HG02981 (cell line): ENCODE measurements at regions not wholly inside any gene's neighbourhood (a gene's known extent, or its start where the extent isn't known, plus 50 kb on each side); places are given as distances from the start of the nearest gene placed in this dataset.

ENCODE experiments used
- ATAC-seq: cut with Tn5 transposase; IDR thresholded peaks from one replicate; pipeline ENCODE4 v1.9.1; 2021; ENCODE audit warnings: mild to moderate bottlenecking, moderate library complexity; ENCODE audit not compliant: unreplicated experiment

DNA sequence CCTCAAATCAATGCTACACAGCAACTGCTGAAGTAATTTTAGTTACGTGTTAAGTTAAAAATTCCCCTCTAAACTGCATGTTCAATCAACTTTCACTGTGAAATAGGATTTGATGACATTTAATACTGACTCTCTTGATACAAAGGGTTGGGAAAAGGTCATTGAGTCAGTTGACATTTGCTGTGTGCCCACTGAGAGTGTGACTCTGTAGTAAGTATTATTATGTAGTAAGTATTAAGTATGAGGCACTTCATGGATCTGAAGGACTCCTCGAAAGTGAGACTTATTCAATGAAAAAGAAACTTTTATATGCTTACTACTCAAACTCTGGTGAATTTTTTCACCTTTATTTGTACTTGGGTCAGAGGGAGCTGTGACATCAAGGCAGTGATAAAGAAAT lies 83.1 kb upstream of the S1PR1 start:
- no peak for ATAC-seq

DNA sequence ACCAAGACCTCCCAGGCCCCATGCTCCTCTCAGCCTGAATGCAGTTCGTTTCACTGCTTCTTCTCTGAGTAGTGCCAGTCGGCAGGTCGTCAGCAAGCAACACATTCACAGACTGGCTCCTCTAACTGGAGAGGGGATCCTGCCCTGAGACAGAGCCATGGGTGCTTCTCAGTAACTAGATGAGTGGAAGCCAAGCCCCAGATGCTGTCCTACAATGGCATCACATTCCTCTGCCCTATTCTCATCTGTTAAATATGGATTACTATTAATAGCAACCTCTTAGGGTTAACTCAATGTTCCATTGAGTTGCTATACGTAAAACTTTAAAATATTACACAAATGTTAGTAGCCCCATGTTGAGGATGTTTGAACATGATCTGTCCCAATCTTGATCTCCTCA lies 84.2 kb upstream of the S1PR1 start:
- ATAC-seq = no peak

DNA sequence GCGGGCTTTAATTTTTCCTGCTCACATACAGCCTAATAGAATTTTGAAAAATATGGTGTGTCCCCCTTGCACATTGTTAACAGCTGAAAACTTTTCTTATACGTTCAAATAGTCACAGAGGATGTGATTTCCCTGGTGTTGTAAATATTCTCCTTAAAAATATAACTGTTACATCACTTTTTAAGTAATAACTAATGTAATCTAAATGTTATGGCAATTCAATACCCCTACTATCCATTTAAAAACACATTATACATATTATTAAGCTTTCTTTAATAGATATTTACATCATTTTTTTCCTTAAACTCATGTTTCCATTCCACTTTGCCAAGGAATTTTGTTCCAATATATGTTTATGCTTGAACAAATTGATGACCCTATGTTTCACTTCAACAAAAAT lies 85.5 kb upstream of the S1PR1 start:
- ATAC-seq = no peak

DNA sequence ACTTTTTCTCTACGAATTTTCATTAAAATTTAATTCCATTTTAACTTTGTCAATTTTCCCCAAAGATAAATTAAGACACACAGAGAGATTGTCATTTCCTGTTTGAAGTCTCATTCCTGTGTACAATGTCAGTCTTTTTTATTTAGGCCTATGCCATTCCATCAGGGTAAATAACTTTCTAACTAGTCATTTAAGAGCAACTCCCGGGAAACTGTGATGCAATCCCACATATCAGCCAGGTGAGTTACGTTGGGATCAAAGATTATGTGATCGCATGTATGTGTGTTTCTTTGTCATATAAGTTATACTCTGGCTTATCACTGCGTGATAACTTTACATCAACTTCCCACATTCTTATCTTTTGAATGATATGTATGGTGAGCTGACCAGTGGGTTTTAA lies 86.1 kb upstream of the S1PR1 start:
- ATAC-seq = no peak

DNA sequence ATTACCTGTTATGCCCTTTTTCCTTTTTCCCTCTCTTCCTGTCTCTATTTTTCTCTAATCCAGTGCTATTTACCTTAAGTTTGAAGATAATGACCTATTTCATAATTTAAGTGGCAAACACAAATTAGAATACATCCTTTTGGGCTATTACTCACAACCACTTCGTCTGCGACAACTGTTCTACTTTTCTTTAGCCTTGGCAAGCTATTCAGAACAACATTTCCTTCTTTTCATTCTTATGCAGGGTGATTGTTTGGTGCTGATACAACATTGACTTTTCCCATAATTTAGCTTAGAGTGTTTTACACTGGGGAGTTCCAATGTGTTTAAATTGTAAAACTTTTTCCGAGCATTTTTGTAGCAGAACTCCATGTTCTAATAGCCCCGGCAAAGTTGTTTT lies 86.6 kb upstream of the S1PR1 start:
- ATAC-seq = no peak

DNA sequence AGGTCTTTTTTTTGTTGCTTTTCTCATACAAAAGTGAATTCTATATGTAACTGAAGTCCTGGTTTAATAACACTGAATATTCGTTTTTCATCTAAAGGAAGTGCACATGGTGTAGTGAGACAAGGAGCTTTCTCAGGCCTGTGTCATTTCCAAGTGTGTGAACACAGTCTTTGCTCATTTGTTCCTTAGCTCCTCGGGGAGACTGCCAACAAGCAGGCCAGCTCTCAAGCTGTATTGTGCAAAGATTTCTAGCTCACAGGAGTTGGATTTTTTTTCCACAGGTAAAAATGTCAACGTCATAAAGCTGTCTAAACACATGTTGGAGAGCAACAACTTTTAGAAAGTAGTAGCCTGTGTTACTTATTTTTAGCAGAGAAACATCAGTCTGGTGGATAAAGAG lies 87.8 kb upstream of the S1PR1 start:
- no peak for ATAC-seq

DNA sequence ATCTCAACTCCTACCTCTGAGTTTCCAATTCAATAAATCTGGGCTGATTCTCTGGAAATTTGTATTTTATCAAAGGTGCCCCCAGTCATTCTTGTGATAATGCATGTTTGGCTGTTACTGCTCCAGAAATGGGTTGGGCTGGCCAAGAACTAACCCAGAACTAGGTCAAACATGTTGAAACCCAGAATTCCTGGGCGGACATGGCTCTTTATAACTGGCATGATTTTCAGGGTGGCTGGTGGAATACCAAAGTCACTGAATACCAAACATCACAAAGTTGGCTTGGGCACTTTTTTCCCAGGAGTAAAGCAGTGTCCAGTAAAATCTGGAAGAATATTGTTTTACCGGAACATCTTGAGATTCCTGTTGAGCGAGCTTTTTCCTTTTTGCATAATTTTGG lies 89.4 kb upstream of the S1PR1 start:
- no peak for ATAC-seq

DNA sequence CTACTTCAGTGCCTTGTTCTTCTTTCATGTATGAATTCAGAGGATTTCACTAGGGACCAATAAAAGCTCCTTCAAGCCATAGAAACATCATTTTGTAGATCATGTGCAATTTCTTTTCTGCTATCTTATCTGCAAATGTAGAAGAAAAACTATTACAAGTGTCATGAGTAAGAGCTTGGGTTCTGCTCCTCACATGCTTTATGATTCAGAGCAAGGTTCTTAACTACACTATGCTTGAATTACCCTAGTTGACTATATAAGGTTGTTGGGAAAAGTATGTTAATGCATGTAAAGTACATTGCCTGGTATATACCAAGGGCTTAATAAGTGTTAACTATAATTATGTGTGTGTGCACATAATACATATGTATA lies 91.4 kb upstream of the S1PR1 start:
- no peak for ATAC-seq

DNA sequence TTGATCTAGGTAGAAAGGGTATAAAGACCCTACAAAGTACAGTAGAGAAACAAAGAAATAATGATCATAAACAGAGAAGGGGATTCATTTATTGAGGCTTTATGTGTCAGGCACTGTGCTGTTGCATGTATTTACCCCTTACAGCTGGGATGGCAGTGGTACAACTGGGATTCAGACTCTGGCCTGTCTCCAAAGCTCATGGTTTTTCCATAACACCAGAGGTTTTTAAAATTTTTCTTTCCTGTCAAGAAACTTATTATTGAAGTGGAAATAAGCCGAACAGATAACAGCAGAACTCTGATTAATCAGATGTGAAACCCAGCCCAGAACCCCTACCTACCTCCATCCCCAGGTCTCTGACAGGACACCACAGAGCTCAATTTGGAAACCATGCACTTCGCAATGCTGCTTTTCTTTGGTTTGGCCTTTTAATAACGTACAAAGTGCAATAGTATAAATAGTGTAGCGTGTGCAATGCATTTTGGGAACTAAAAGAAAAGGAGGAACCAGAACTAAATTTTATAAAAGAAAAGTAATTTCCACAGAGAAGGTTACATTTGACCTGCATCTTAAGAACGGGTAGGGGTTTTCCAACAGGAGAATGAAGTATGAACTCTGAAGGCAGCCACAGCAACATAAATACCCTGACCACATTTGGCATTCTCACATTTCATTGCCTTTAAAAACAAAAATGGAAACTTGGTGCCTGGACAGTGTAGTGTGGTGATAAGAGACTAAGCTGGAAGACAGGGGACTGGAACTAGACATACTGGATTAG lies 92.0 kb upstream of the S1PR1 start:
- no peak for ATAC-seq

DNA sequence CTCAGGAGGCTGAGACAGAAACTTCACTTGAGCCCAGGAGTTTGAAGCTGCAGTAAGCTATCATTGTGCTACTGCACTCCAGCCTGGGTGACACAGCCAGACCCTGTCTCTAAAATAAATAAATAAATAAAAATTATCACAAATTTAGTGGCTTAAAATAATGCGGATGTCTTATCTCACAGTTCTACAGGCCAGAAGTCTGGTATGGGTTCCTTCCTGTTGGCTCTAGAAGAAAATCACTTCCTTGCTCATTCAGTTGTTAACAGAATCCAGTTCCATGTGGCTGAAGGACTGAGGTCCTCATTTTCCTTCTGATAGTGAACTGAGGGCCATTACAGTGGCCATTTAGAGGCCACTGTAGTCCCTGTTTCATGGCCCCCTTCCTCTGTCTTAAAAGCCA lies 94.6 kb upstream of the S1PR1 start:
- no peak for ATAC-seq

DNA sequence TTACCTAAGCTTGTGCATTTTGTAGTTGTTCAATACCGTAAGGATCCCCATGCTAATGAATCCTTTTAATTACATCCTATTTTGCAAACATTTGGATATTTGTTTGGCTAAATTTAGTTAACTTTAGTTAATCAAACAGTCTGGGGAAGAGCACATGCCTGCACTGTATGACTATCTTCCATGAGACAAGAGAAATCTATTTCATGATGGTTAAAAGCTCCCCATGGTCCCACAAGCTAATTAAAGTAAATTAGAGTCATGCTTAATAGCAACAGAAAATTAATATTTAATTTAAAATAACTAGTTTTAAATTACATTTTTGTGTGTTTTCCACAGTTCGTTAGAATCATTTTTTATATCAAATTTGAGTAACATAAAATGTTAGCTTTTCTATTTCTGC lies 95.4 kb upstream of the S1PR1 start:
- no peak for ATAC-seq

DNA sequence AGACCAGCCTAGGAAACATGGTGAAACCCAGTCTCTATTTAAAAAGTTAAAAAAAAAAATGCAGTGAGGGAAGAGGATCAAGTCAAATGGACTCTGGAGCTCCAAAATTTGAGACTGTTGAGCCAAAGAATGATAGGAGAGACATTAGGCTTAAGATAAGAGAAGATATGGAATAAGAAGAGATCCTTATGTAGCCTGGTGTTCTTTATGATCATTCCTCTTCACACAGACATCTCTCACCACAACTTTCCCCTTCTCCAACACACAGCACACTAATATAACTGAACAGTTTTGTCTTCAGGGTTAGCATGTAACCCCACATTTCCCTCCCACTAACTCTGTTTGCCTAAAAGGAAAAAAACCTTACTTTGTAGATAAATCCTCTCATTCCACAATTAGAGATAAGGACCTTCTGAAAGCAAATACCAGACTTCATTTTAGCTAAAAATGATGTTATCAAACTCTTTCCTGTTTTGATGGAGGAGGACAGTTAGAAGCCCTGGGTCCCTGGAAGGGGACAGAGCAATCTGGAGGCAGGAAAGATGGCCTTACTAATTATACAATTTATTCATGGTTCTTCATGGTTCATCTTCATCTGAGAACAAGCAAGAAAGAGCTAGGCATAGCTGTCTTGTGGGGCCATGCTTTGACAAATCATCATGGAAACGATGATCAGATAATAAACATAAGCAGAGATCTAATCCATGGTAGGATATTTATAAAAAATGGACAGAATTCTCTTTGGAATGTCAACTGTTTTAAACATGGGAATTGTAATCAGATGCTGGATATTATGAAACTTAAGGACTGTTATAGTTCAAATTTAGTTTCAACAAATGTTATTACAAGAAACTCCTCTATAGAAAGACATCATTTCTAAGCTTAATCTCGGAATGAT lies 96.7 kb upstream of the S1PR1 start:
- ATAC-seq = no peak

DNA sequence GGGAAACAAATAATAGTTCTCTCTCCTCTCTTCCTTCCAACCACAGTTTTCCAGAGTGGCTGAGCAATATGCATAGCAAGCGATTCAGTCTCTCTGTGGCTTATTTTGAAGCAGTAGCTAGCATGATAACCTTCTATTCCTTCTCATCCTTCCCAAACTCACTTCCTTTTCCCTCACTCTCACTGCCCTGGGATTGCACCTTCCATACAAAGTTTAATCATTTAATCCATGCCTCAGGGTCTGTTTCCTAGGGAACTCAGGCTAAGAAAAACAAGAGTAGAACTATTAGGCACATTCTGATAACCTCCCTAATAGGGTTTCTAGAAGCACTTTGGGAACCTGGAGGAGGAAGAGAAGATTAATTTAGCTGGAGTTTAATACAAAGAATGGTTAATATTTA lies 97.7 kb upstream of the S1PR1 start:
- ATAC-seq = no peak

DNA sequence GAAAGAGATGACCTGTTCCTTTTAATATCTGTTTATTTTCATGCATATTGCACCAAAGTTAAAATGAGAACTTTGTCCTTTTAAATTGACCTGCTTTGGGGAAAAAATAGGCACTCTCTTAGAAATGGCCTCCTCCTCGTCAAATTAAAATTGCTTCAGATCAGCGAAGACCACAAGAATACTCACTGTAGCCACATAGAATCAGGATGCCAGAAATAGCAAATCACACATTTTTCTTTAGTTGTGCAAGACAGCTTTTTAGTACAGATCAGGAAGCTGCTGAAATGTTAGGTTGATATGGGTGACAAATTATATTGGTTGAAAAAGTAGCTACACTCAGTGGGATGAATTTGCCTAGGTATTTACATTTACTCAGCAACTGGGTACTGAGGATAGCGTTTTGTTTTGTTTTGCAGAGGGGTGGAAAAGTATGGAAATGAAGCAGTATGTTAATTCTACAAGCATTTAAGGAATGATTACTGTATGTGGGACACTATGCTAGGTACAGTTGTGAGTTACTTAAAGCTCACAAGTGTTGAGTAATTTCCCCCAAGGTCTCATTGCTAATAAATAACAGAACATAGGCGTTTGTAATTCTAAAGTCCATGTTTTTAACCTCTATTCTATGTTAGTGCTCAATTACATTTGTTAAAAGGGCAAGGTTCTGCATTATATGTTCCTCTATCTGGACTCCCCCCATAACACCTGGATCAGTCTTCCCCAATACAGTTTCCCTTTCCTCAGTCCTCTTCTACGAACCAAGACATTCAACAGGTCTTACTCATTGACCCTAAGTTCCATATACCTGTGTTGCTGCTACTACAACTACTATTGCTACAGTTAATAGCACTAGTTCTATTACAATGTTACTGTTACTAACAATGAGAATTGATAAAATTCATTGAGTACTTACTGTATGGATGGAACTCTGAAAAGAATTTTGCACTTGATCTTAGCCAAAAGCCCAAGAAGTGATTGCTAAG lies 99.4 kb upstream of the S1PR1 start:
- peak; percentile 34 for ATAC-seq

DNA sequence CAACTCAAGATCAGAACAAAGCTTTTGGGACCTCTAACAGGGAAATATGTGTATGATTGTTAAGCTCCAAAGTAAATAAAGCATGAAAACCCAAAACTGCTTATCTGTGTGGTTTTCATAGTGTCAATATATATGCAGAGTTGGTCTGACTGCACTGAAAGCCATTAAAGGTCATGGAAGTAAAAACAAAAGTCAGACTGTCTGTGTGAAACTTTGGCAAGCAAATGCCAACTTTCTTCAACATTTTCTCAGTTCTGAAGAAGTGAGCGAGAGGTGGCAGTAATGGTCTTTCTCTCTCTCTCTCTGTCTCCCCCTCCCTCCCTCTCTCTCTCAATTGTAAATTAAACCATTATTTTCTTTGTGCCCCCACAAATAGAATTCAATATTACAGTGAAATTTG lies 100.1 kb upstream of the S1PR1 start:
- peak; percentile 60 for ATAC-seq

DNA sequence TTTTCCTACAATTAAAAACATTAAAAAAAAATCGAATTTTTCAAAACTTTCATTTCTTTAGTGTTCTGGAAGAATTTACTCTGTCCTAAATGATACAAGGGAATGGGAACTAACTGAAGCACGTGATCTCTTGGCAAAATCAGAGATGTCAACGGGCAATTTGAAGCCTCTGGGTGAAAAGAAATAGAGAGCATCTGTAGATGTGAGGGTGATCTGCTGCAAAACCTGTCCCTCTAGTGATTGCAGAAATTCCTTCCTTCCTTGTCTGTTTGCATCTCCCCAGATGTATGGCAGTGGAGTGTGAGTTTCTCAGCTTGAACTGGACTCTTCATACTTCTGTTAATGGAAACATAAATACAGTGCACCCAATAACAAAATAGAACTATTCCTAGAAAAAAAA lies 100.5 kb upstream of the S1PR1 start:
- no peak for ATAC-seq

DNA sequence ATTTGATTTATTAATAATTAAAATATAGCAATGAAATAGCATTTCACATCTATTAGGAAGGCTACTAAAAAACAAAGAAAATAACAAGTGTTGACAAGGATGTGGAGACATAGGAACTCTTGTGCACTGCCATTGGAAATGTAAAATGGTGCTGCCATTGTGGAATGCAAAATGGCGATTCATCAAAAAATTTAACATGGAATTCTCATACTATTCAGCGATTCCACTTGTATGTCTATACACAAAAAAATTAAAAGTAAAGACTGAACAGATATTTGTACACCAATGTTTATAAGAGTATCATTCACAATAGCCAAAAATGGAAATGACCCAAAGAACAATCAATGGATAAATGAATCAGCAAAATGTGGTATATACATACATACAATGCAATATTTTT lies 101.3 kb upstream of the S1PR1 start:
- ATAC-seq = no peak

DNA sequence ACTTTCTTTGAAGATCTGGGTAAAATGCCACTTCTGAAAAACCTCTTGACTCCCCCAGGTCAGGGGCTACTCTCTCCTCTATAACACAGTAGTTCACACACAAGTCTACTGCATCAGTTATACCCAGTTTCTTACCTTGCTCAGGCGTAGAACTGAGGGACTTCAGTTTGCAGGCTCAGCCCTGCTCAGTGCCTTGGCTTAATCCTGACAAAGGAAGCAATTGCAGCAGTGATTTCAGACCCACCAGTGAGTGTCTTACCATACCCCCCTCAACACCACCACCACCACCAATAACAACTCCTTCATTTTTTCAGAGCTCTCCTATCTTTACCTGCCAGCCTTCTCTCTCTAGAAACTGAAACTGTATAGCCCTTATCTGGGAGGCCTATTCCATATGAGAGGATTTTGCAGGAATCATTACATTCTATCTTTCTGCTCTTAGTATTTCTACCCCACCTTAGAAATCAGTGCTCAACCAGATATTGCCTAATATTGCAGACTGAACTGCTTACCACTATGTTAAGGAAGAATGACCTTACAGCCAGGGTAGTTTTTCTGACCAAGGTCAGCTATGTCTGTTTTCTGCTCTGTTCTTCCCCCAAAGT lies 105.5 kb upstream of the S1PR1 start:
- ATAC-seq = no peak

DNA sequence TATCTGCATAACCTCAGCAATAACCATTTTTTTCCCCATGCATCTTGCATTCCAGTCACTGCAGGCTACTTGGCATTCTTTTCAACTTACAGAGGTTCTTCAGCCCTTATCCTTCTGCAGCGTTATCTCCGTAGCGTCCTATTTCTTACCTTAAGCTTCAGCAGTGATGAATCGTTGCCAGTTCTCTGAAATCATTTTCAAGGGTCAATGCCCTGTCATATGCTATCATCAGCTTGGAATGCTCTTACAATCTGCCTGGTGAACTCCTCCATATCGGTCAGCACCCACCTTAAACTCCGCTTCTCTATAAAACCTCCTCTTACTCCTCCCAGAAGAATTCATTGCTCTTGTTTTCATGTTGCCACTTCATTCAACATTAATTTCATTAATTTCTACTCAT lies 105.1 kb upstream of the DPH5 start:
- no peak for ATAC-seq

DNA sequence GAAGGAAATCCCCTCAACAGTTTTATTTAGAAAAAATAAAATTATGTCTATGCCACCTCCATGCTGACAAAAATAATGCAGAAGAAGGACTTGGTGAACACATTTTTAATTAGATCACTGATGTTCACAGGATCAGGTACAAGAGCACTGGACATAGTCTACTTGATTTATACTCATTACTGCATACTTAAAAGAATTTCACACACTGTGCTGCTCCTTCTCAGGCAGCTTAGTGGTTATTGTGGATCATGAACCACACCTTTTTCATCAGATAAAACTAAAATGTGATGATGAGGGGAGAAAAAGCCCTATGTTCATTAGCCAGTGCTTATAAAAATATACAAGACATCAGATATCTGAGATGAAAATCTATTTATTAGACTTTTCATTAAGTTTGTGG lies 103.3 kb upstream of the DPH5 start:
- ATAC-seq = no peak

DNA sequence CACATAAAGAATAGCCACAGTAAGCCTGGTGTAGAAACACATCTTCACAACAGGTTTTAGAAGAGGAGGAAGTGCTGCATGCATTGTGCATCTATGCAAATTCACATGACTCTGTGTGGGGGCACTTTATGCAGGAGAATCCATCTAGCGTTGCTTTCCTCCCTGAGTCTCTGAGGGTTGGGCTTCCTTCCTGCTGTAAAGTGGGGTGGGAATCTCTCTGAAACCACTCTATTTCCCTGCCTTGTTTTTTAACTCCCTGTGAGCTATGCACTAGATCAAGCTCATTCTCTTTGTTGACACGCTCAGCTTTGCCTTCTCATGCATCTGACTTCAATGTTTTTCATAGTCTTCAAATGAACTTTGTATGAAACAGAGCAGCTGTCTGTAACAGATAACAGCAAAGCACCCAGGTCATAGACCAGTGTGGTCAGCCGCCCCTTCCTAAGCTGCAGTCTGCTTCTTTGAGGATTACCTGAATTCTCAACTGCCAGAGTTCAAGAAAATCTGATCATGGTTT lies 102.7 kb upstream of the DPH5 start:
- ATAC-seq = peak; percentile 92
